Islet precursor cell (in vitro differentiated cells): ENCODE measurements at regions not wholly inside any gene's neighbourhood (a gene's known extent, or its start where the extent isn't known, plus 50 kb on each side); places are given as distances from the start of the nearest gene placed in this dataset.
"Not testable (repeated sequence)": the region's sequence is repeated elsewhere in the genome, so short reads cannot be mapped to it uniquely, and the experiment has no call there.

Source experiments
- DNase-seq: peaks from one replicate; pipeline ENCODE4 v3.0.0-alpha.2; 2018

GRCh38 chr12:89787763-89788162, 79.1 kb upstream of the ATP2B1 start:
- DNase-seq = no peak

GRCh38 chr12:89786177-89786810, 77.7 kb upstream of the ATP2B1 start:
- DNase-seq = no peak

- peak; percentile 84 for DNase-seq
These were observed 74.9 kb upstream of the ATP2B1 start for GRCh38 chr12:89783359-89784060.

GRCh38 chr12:89782807-89783206, 74.2 kb upstream of the ATP2B1 start:
- DNase-seq = no peak

- no peak for DNase-seq
These were observed 73.4 kb upstream of the ATP2B1 start for GRCh38 chr12:89781946-89782550.

GRCh38 chr12:89781156-89781555, 72.5 kb upstream of the ATP2B1 start:
- DNase-seq = no peak

GRCh38 chr12:89779090-89779489, 70.5 kb upstream of the ATP2B1 start:
- DNase-seq = no peak

- no peak for DNase-seq
These were observed 69.2 kb upstream of the ATP2B1 start for GRCh38 chr12:89777733-89778379.

- DNase-seq = no peak
These were observed 67.3 kb upstream of the ATP2B1 start for GRCh38 chr12:89775986-89776365.

- peak; percentile 80 for DNase-seq
These were observed 66.7 kb upstream of the ATP2B1 start for GRCh38 chr12:89775063-89775985.

- DNase-seq = no peak
These were observed 66.0 kb upstream of the ATP2B1 start for GRCh38 chr12:89774645-89775044.

GRCh38 chr12:89770391-89770790, 61.8 kb upstream of the ATP2B1 start:
- DNase-seq = peak; percentile 66

GRCh38 chr12:89769483-89769818, 60.8 kb upstream of the ATP2B1 start:
- no peak for DNase-seq

- DNase-seq = peak; percentile 95
These were observed 60.2 kb upstream of the ATP2B1 start for GRCh38 chr12:89768586-89769482.

- DNase-seq = no peak
These were observed 57.6 kb upstream of the ATP2B1 start for GRCh38 chr12:89765959-89766824.

- DNase-seq = not testable (repeated sequence)
These were observed 55.5 kb upstream of the ATP2B1 start for GRCh38 chr12:89764164-89764563.

- DNase-seq = no peak
These were observed 54.0 kb upstream of the ATP2B1 start for GRCh38 chr12:89762498-89763170.

GRCh38 chr12:89760783-89761182, 52.1 kb upstream of the ATP2B1 start:
- no peak for DNase-seq
